Body of pancreas (tissue), 4 donors: ENCODE measurements at regions not wholly inside any gene's neighbourhood (a gene's known extent, or its start where the extent isn't known, plus 50 kb on each side); places are given as distances from the start of the nearest gene placed in this dataset.
A peak's percentile ranks its signal among the peaks of the same experiment; 100 is the strongest.

Experiments used
- ATAC-seq: fragments of 150-250 bp; one replicate; pipeline ENCODE4 v1.9.1; 2016
- DNase-seq, 4 donors: peaks; one replicate each; pipeline ENCODE4 v3.0.0-alpha.2; 2019
- H3K27ac ChIP-seq, 4 donors: fragments of 200-600 bp; sonication (generic); 1 replicate in 3 of 4; 2 replicates in 1 of 4; pipeline versions ENCODE4 v1.5.1 to v1.6.1; 2016 to 2019; ENCODE audit warnings: mild to moderate bottlenecking in 1 of 4, mixed read lengths in 1 of 4, moderate library complexity in 1 of 4
- H3K27me3 ChIP-seq, 2 donors: fragments of 200-600 bp; sonication (generic); one replicate each; pipeline ENCODE4 v1.6.0; 2016; ENCODE audit warnings: mild to moderate bottlenecking in 1 of 2
- H3K36me3 ChIP-seq, 2 donors: fragments of 200-600 bp; sonication (generic); replicated peaks in 1 of 2; 2 replicates each; pipeline ENCODE4 v1.5.1; 2016; ENCODE audit warnings: low read depth in 2 of 2; ENCODE audit not compliant: insufficient read depth in 1 of 2
- H3K4me1 ChIP-seq: fragments of 200-600 bp; sonication (generic); one replicate; pipeline ENCODE4 v1.6.0; 2016
- H3K4me3 ChIP-seq, 2 donors: fragments of 200-600 bp; sonication (generic); 1 replicate in 1 of 2; 2 replicates in 1 of 2; pipeline ENCODE4 v1.5.1; 2016 to 2019
- H3K9me3 ChIP-seq, 3 donors: fragments of 200-600 bp; sonication (generic); 1 replicate in 2 of 3; 2 replicates in 1 of 3; pipeline ENCODE4 v1.5.1; 2016
- CTCF ChIP-seq, 7 experiments: fragments of 450-650 bp in 4 of 7; fragments of 200-600 bp in 3 of 7; sonication (generic) in 3 of 7; IDR thresholded peaks; one replicate each; pipeline ENCODE4 v1.5.1; 2016 to 2019; ENCODE audit warnings: antibody characterized with exemption in 7 of 7
- POLR2A ChIP-seq, 3 donors: fragments of 450-650 bp; IDR thresholded peaks; one replicate each; pipeline ENCODE4 v1.6.1; 2016; ENCODE audit warnings: antibody characterized with exemption in 3 of 3, mild to moderate bottlenecking in 2 of 3
- WGBS, 2 donors: methylation state at CpG; one replicate each; pipeline ENCODE4 v1.1.5; 2017; 5-methylcytosine and 5-hydroxymethylcytosine counted together
- intact Hi-C: fragments of 100-400 bp; cut with DNase I; formaldehyde crosslinking; loops from one replicate; pipeline ENCODE4 v1.15.1; 2023

GRCh38 chr20:19012676-19013075 lies 199.1 kb downstream of the SCP2D1 start:
- TF ChIP-seq POLR2A (IDR thresholded peaks at IDR 0.05): no peak
- no peak for TF ChIP-seq CTCF (IDR thresholded peaks at IDR 0.05)
- Histone ChIP-seq H3K4me3 (no peak overlapping the region), H3K9me3 (no peaks in the 10 kb centered on the region), H3K27me3 (no peaks in the 10 kb centered on the region), H3K27ac (no peak overlapping the region), H3K4me1 (no peaks in the 10 kb centered on the region), H3K36me3 (no peaks in the 10 kb centered on the region)
- ATAC-seq: peak; percentile 65
- intact Hi-C loops: no loop called here
- WGBS, 2 donors: 40 to 42% methylated on average over 7 of the region's 7 CpGs
- no peak for DNase-seq

- DNase-seq: no peak
- Histone ChIP-seq H3K4me1 (no peaks in the 10 kb centered on the region), H3K4me3 (no peak overlapping the region), H3K36me3 (no peaks in the 10 kb centered on the region), H3K9me3 (no peaks in the 10 kb centered on the region), H3K27ac (no peak overlapping the region), H3K27me3 (no peaks in the 10 kb centered on the region)
- ATAC-seq: no peak
- WGBS, 2 donors: 35 to 52% methylated on average over 2 of the region's 2 CpGs
- intact Hi-C loops: no loop called here
- TF ChIP-seq POLR2A (IDR thresholded peaks at IDR 0.05) (no peak), CTCF (IDR thresholded peaks at IDR 0.05) (no peak)
These were observed 198.5 kb upstream of the SLC24A3 start for GRCh38 chr20:19013907-19014306.

GRCh38 chr20:19015351-19016139 lies 196.9 kb upstream of the SLC24A3 start:
- DNase-seq: peak in 1 of 4 donors; percentile 16
- 47 to 52% methylated on average over 11 of the region's 11 CpGs for WGBS, 2 donors
- no peak for ATAC-seq
- no peaks in the 10 kb centered on the region for H3K4me1 ChIP-seq
- no peaks in the 10 kb centered on the region for H3K9me3 ChIP-seq
- intact Hi-C loops: no loop called here
- no peak overlapping the region for H3K27ac ChIP-seq
- TF ChIP-seq CTCF (IDR thresholded peaks at IDR 0.05): no peak
- no peak for TF ChIP-seq POLR2A (IDR thresholded peaks at IDR 0.05)
- no peaks in the 10 kb centered on the region for H3K27me3 ChIP-seq
- H3K36me3 ChIP-seq: no peaks in the 10 kb centered on the region
- no peak overlapping the region for H3K4me3 ChIP-seq

- no peak for TF ChIP-seq CTCF (IDR thresholded peaks at IDR 0.05)
- TF ChIP-seq POLR2A (IDR thresholded peaks at IDR 0.05): no peak
- 86 to 90% methylated on average over 7 of the region's 7 CpGs for WGBS, 2 donors
- DNase-seq: no peak
- Histone ChIP-seq H3K9me3 (no peaks in the 10 kb centered on the region), H3K27ac (no peak overlapping the region), H3K4me1 (no peaks in the 10 kb centered on the region), H3K27me3 (no peaks in the 10 kb centered on the region), H3K36me3 (no peaks in the 10 kb centered on the region), H3K4me3 (no peak overlapping the region)
- intact Hi-C loops: no loop called here
- ATAC-seq: no peak
These were observed 196.3 kb upstream of the SLC24A3 start for GRCh38 chr20:19016140-19016497.

- intact Hi-C loops: no loop called here
These were observed 195.2 kb upstream of the SLC24A3 start for GRCh38 chr20:19017104-19017690.

More at GRCh38 chr20:19017104-19017690, 195.2 kb upstream of the SLC24A3 start:
- ATAC-seq: no peak
- TF ChIP-seq POLR2A (IDR thresholded peaks at IDR 0.05) (no peak), CTCF (IDR thresholded peaks at IDR 0.05) (no peak)
- H3K4me1 ChIP-seq: no peaks in the 10 kb centered on the region
- H3K36me3 ChIP-seq: no peaks in the 10 kb centered on the region
- no peaks in the 10 kb centered on the region for H3K27me3 ChIP-seq
- DNase-seq: no peak
- 73 to 84% methylated on average over 10 to 11 of the region's 11 CpGs for WGBS, 2 donors
- no peaks in the 10 kb centered on the region for H3K9me3 ChIP-seq
- H3K27ac ChIP-seq: no peak overlapping the region
- no peak overlapping the region for H3K4me3 ChIP-seq
